A549 (cell line): ENCODE measurements at regions not wholly inside any gene's neighbourhood (a gene's known extent, or its start where the extent isn't known, plus 50 kb on each side); places are given as distances from the start of the nearest gene placed in this dataset.

Experiments used
- ATAC-seq, 2 experiments: fragments of 200-7000 bp in 1 of 2; fragments of >200 bp in 1 of 2; cut with Nextera tagmentation in 1 of 2; cut with Tn5 transposase in 1 of 2; 3 replicates each; pipeline versions ENCODE4 v1.8.0 to v1.9.1; 2018 to 2020; ENCODE audit warnings: mild to moderate bottlenecking in 1 of 2, moderate library complexity in 1 of 2
- CTCF ChIA-PET: fragments of 300-600 bp; sonication (Branson Sonifier 250); formaldehyde crosslinking; extraction: SDS; loops from one replicate; lab custom pipeline; 2021; ENCODE audit warnings: antibody characterized with exemption, inconsistent platforms; lab: Yijun Ruan, JAX
- POLR2A ChIA-PET: fragments of 350-600 bp; formaldehyde crosslinking; extraction: SDS; loops from one replicate; lab custom pipeline; 2021; ENCODE audit warnings: antibody characterized with exemption, inconsistent platforms; lab: Yijun Ruan, JAX
- DNase-seq, 2 experiments: peaks; one replicate each; pipeline versions ENCODE4 v3.0.0 to v3.0.0-alpha.2; 2011 to 2016; ENCODE audit warnings: low read depth in 1 of 2, low spot score in 1 of 2
- FAIRE-seq: peaks from 2 replicates; lab custom pipeline; 2011; peaks lifted over from hg19 to GRCh38; lab: Jason Lieb, UNC
- H3K27ac ChIP-seq, 2 experiments: fragments of >200 bp; sonication (Bioruptor Twin); formaldehyde crosslinking; 3 replicates each; pipeline ENCODE4 v1.5.1; 2016 to 2017
- H3K4me1 ChIP-seq: fragments of >200 bp; sonication (Bioruptor Twin); formaldehyde crosslinking; 3 replicates; pipeline ENCODE4 v1.6.1; 2016
- H3K4me2 ChIP-seq: fragments of >200 bp; sonication (Bioruptor Twin); formaldehyde crosslinking; 3 replicates; pipeline ENCODE4 v1.6.1; 2016
- H3K4me3 ChIP-seq: fragments of >200 bp; sonication (Bioruptor Twin); formaldehyde crosslinking; 3 replicates; pipeline ENCODE4 v1.5.1; 2016
- H3K9me3 ChIP-seq: fragments of >200 bp; sonication (Bioruptor Twin); formaldehyde crosslinking; 3 replicates; pipeline ENCODE4 v1.6.1; 2016
- EHMT2 ChIP-seq: fragments of 200-600 bp; sonication (generic); IDR thresholded peaks from 2 replicates; pipeline ENCODE4 v1.6.1; 2016; ENCODE audit warnings: antibody characterized with exemption, low read depth, mild to moderate bottlenecking, moderate library complexity
- ESRRA ChIP-seq: fragments of 150-350 bp; IDR thresholded peaks from 2 replicates; pipeline ENCODE4 v1.6.1; 2014; ENCODE audit warnings: mild to moderate bottlenecking, low read length, borderline replicate concordance
- GATA3 ChIP-seq: IDR thresholded peaks from 2 replicates; pipeline ENCODE4 v1.6.1; 2012; ENCODE audit warnings: borderline replicate concordance
- HDAC2 ChIP-seq: fragments of 200-600 bp; sonication (generic); IDR thresholded peaks from 2 replicates; pipeline ENCODE4 v1.6.1; 2016
- HOXA7 ChIP-seq: fragments of 250-450 bp; sonication (Bioruptor Pico); IDR thresholded peaks from 2 replicates; pipeline ENCODE4 v1.5.0; 2020; ENCODE audit warnings: mild to moderate bottlenecking, moderate library complexity
- MAFK ChIP-seq: fragments of 450-650 bp; IDR thresholded peaks from 2 replicates; pipeline ENCODE4 v1.6.1; 2014; ENCODE audit not compliant: partially characterized antibody
- MAZ ChIP-seq: fragments of 150-350 bp; IDR thresholded peaks from 2 replicates; pipeline ENCODE4 v1.6.1; 2014; ENCODE audit warnings: antibody characterized with exemption, low read depth, low read length, borderline replicate concordance
- MYC ChIP-seq: IDR thresholded peaks from 2 replicates; pipeline ENCODE4 v1.6.1; 2012; ENCODE audit warnings: mild to moderate bottlenecking, inconsistent platforms, low read length, improper control_type of control experiment, borderline replicate concordance
- NPAS2 ChIP-seq: fragments of 250-450 bp; sonication (Bioruptor Pico); IDR thresholded peaks from 2 replicates; pipeline ENCODE4 v1.8.0; 2022; ENCODE audit warnings: mild to moderate bottlenecking, moderate library complexity, borderline replicate concordance
- NR3C1 ChIP-seq: fragments of >200 bp; sonication (Bioruptor Twin); formaldehyde crosslinking; IDR thresholded peaks from 3 replicates; pipeline ENCODE4 v1.6.1; 2017
- PHF8 ChIP-seq: fragments of 200-600 bp; sonication (generic); IDR thresholded peaks from 2 replicates; pipeline ENCODE4 v1.6.1; 2016; ENCODE audit warnings: low read depth, mild to moderate bottlenecking, antibody characterized with exemption, moderate library complexity, borderline replicate concordance
- RARB ChIP-seq: fragments of 250-450 bp; sonication (Bioruptor Pico); IDR thresholded peaks from 2 replicates; pipeline ENCODE4 v1.8.0; 2021; ENCODE audit warnings: mild to moderate bottlenecking, moderate library complexity
- SMC3 ChIP-seq: fragments of >200 bp; sonication (Bioruptor Twin); formaldehyde crosslinking; IDR thresholded peaks from 3 replicates; pipeline ENCODE4 v1.6.1; 2018; ENCODE audit warnings: inconsistent platforms
- WGBS: methylation state at CpG from one replicate; pipeline ENCODE4 v1.1.6; 2017; ENCODE audit errors: missing lambda C conversion rate; 5-methylcytosine and 5-hydroxymethylcytosine counted together
- TF ChIP-seq, protein P1 (sequence below): fragments of 250-450 bp; sonication (Bioruptor Pico); IDR thresholded peaks from 2 replicates; pipeline ENCODE4 v1.5.0; 2021; ENCODE audit warnings: mild to moderate bottlenecking, moderate library complexity, borderline replicate concordance
- TF ChIP-seq, protein P2 (sequence below): fragments of >200 bp; sonication (Bioruptor Twin); formaldehyde crosslinking; IDR thresholded peaks from 2 replicates; pipeline ENCODE4 v1.6.1; 2016

DNA sequence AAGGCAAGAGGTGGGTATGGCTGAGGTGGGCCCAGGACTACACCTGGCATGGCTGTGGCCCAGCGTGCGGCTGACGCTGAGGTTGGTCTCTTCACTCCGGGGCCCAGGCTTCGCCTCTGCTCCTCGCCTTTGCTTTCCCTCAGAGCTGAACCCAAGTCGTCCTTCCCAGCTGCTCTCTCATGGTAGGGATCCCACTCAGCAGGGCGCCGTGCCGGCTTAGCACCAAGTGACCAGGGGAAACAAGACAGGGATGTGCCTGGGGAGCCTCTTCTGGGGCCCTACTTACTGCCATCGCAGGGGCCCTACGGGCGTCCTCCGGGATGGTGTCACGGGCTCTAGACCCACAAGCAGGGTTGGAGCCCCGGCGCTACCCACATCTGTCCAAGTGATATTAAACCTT lies 138.1 kb upstream of the ALKAL2 start:
- ATAC-seq (no peak), FAIRE-seq (no peak), DNase-seq (no peak)
- Histone ChIP-seq H3K4me2 (no peak overlapping the region), H3K9me3 (peaks cover 3% of the 10 kb centered on the region; the same call in 2 of the 3 replicates), H3K4me3 (no peak overlapping the region), H3K27ac (no peak overlapping the region), H3K4me1 (no peaks in the 10 kb centered on the region)
- WGBS = 70% methylated on average over 12 of the region's 17 CpGs
- ChIA-PET POLR2A (no interaction called here), CTCF (interaction anchor here (0.8 kb wide), 1 partner anchor 359 kb away, joined by 3 read pairs; no protein-coding TSS in a partner anchor)
- TF ChIP-seq, protein P1, sequence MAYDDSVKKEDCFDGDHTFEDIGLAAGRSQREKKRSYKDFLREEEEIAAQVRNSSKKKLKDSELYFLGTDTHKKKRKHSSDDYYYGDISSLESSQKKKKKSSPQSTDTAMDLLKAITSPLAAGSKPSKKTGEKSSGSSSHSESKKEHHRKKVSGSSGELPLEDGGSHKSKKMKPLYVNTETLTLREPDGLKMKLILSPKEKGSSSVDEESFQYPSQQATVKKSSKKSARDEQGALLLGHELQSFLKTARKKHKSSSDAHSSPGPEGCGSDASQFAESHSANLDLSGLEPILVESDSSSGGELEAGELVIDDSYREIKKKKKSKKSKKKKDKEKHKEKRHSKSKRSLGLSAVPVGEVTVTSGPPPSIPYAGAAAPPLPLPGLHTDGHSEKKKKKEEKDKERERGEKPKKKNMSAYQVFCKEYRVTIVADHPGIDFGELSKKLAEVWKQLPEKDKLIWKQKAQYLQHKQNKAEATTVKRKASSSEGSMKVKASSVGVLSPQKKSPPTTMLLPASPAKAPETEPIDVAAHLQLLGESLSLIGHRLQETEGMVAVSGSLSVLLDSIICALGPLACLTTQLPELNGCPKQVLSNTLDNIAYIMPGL (CRISPR knock-in tag) = no peak
- TF ChIP-seq MAFK = no peak
- TF ChIP-seq SMC3 = no peak
- TF ChIP-seq MYC = no peak
- TF ChIP-seq, all 56 proteins: peak for 0

DNA sequence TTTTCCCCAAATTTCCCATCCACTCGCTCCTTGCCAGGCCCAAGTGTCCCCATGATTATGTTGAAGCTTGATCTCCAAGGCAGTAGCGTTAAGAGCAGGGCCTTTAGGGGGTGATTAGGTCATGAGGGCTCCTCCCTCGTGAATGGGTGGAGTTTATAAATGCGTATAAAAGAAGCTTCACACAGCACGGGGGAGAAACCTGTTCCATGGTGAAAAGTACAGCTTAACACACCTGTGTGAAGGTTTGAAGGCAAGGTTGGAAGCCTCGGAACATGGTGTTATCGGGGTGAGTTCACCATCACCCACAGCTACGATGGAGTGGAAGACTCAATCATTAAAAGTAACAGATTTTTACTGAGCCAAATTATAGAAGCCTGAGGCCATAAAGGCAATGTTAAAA lies 137.4 kb upstream of the ALKAL2 start:
- Histone ChIP-seq H3K4me1 (no peaks in the 10 kb centered on the region), H3K27ac (no peak overlapping the region), H3K9me3 (peaks cover 3% of the 10 kb centered on the region; the same call in 2 of the 3 replicates), H3K4me2 (no peak overlapping the region), H3K4me3 (no peak overlapping the region)
- WGBS = 30% methylated on average over 8 of the region's 8 CpGs
- no peak for FAIRE-seq
- ChIA-PET POLR2A (no interaction called here), CTCF (interaction anchor here (0.8 kb wide), 1 partner anchor 358 kb away, joined by 3 read pairs; no protein-coding TSS in a partner anchor)
- no peak for DNase-seq
- no peak for TF ChIP-seq NPAS2 (CRISPR knock-in tag)
- TF ChIP-seq EHMT2 = no peak
- TF ChIP-seq MYC = no peak
- no peak for TF ChIP-seq HOXA7 (CRISPR knock-in tag)
- no peak for TF ChIP-seq ESRRA
- no peak for TF ChIP-seq GATA3
- ATAC-seq = no peak

DNA sequence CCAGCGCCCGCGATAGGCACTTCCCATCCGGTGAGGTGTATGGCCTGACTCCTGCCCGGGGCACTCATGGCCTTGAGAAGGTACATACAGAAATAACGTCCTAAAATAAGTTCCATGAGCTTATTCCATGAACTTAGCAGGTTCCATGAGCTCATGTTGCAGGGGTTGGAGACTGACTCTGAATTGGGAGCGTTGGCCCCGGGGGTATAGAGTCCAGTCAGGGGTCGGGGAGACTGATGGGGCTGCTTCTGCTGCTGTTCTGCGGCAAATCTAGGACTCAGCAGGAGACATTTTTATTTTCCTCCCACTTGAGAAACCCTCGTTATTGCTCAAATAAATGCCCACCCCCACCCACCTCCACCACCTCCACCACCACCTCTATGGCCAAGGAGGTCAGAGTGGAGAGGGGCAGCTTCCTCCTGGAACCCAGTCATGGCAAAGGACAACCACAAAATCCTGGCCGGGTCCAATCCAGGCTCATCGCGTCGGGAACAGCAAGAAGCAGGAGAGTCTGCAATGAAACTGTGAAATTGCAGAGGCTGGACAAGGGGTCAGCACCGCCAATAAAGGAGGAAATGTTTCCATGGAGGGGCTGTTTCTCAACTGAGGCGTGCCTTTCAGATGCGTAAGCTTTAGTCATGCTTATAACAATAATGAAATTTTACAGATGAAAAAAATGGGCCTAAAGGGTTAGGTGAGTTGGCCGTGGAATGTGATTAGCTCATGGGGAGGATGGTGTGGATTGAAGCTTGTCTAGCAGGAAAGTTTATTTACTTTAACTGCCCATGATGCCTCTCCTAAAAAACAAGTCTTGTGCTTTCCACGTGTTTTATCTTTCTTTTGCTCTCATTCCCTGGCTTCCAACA lies 136.6 kb upstream of the ALKAL2 start:
- no peak for TF ChIP-seq NR3C1
- no peak for TF ChIP-seq MAZ
- TF ChIP-seq RARB (CRISPR knock-in tag) = no peak
- TF ChIP-seq, protein P2, sequence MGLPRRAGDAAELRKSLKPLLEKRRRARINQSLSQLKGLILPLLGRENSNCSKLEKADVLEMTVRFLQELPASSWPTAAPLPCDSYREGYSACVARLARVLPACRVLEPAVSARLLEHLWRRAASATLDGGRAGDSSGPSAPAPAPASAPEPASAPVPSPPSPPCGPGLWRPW = no peak
- TF ChIP-seq HDAC2 = no peak
- no peak overlapping the region for H3K4me2 ChIP-seq
- WGBS = 37% methylated on average over 20 of the region's 20 CpGs
- ATAC-seq (no peak), DNase-seq (peak in 1 of 2 experiments; percentile 18), FAIRE-seq (no peak)
- ChIA-PET CTCF (no interaction called here), POLR2A (no interaction called here)
- H3K9me3 ChIP-seq = peaks cover 3% of the 10 kb centered on the region; the same call in 2 of the 3 replicates
- H3K4me1 ChIP-seq = no peaks in the 10 kb centered on the region
- no peak overlapping the region for H3K4me3 ChIP-seq
- no peak overlapping the region for H3K27ac ChIP-seq

DNA sequence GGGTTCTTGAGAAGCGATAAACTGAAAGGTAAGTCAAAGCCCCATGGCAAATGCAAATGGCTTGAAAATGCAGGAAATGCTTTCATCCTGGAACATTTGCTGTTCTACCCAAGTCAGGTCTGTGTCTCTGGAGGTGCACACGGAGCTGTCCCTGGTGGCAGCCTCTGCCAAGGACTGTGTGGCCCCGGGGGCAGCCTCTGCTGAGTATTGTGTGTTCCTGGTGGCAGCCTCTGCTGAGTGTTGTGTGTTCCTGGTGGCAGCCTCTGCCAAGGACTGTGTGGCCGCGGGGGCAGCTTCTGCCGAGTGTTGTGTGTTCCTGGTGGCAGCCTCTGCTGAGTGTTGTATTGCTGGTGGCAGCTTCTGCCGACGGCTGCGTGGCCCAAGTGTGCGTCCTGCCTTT lies 135.6 kb upstream of the ALKAL2 start:
- H3K9me3 ChIP-seq = peaks cover 3% of the 10 kb centered on the region; the same call in 2 of the 3 replicates
- ChIA-PET CTCF (no interaction called here), POLR2A (no interaction called here)
- H3K4me3 ChIP-seq = no peak overlapping the region
- no peak overlapping the region for H3K4me2 ChIP-seq
- H3K4me1 ChIP-seq = no peaks in the 10 kb centered on the region
- no peak for DNase-seq
- no peak for TF ChIP-seq PHF8
- no peak overlapping the region for H3K27ac ChIP-seq
- peak; percentile 19 to 41; a peak in 2 of 6 replicates for ATAC-seq
- FAIRE-seq = no peak
- WGBS = 32% methylated on average over 10 of the region's 10 CpGs
